ENCODE measurements at regions not wholly inside any gene's neighbourhood (a gene's known extent, or its start where the extent isn't known, plus 50 kb on each side); places are given as distances from the start of the nearest gene placed in this dataset.

DNA sequence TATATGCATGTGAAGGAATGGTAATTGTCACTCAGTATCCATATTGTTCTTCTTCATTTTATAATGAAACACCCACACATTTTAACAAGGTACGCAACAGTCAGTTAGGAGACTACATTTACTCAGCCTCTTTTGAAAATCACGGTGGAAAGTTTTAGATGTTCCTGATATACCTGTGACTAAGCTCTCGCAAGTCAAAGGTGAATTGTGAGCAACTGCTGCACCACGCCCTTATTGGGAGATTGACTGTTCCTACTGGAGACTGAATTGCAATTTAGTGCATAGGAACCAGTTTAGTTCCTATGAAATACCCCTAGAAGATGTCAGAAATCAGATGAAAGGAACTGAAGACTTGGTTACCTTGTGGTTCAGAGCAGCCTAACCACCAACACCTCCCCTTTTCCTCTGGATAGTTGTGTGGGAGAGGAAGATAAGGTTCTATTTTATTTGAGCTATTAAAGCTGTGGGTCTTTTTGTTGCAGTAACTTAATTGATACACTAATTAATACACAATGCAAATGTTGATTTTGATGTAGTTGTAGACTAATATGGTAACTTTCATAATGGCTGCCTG, 1280.5 kb upstream of the CDH2 start:
- Histone ChIP-seq H3K9ac (ENCODE audit: low read depth in 1 of 2, low read length in 2 of 2) (no peak overlapping the region), H3K27me3 (ENCODE audit: control insufficient read depth in 2 of 2, insufficient read depth in 2 of 2, low read length in 2 of 2) (no peaks in the 10 kb centered on the region), H3K27ac (ENCODE audit: low read depth in 2 of 2, low read length in 2 of 2) (no peak overlapping the region), H3K36me3 (ENCODE audit: control insufficient read depth in 2 of 2, insufficient read depth in 2 of 2, low read length in 2 of 2) (no peaks in the 10 kb centered on the region), H3K9me3 (ENCODE audit: control insufficient read depth in 2 of 2, low read length in 2 of 2) (peaks cover 0 to 2% of the 10 kb centered on the region in 2 donors), H3K4me1 (ENCODE audit: control insufficient read depth in 2 of 2, insufficient read depth in 2 of 2, low read length in 2 of 2) (no peaks in the 10 kb centered on the region), H3K4me3 (ENCODE audit: low read length in 2 of 2) (no peak overlapping the region)

DNA sequence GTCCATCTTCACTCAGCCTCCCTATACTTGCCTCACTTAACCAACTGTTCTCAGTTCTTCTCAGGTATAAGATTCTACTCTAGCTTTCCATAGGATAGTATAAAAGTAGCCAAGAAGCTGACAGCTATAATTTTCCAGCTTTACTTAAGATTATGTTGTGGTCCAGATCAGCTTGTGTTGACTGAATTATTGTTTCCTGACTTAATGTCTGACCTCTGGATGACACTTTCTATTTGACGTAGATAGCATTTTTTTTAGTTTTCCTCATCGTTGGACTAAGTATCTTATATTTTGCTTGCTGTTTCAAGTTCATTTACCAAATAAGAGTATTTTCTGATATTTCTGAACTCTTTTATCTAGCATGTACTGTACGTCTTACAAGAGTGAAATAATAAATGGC, 1272.5 kb upstream of the CDH2 start:
- Histone ChIP-seq H3K9ac (ENCODE audit: low read depth in 1 of 2, low read length in 2 of 2) (no peak overlapping the region), H3K9me3 (ENCODE audit: control insufficient read depth in 2 of 2, low read length in 2 of 2) (no peaks in the 10 kb centered on the region), H3K4me1 (ENCODE audit: control insufficient read depth in 2 of 2, insufficient read depth in 2 of 2, low read length in 2 of 2) (no peaks in the 10 kb centered on the region), H3K27me3 (ENCODE audit: control insufficient read depth in 2 of 2, insufficient read depth in 2 of 2, low read length in 2 of 2) (no peaks in the 10 kb centered on the region), H3K27ac (ENCODE audit: low read depth in 2 of 2, low read length in 2 of 2) (no peak overlapping the region), H3K36me3 (ENCODE audit: control insufficient read depth in 2 of 2, insufficient read depth in 2 of 2, low read length in 2 of 2) (no peaks in the 10 kb centered on the region), H3K4me3 (ENCODE audit: low read length in 2 of 2) (no peak overlapping the region)

DNA sequence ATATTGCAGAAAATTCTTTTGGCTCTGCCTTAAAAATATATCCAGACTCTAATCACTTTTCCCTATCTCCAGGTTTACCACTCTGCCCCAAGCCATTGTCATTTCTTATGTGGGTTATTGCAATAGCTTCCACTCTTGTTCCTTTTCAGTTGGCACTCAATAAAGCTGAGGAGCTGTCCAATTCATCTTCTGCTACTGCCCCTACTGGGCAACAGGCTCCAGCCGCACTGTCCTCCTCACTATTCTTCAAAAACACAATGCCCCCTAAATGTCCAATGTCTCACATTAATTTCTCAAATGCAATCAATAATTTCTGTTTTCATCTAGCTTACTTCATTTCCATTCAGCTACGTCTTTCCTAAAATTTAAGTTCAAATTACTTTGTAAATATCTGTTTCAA, 1262.5 kb upstream of the CDH2 start:
- H3K27ac ChIP-seq (ENCODE audit: low read depth in 2 of 2, low read length in 2 of 2) = no peak overlapping the region
- H3K9ac ChIP-seq (ENCODE audit: low read depth in 1 of 2, low read length in 2 of 2) = no peak overlapping the region
- H3K27me3 ChIP-seq (ENCODE audit: control insufficient read depth in 2 of 2, insufficient read depth in 2 of 2, low read length in 2 of 2) = no peaks in the 10 kb centered on the region
- H3K4me1 ChIP-seq (ENCODE audit: control insufficient read depth in 2 of 2, insufficient read depth in 2 of 2, low read length in 2 of 2) = no peaks in the 10 kb centered on the region
- H3K4me3 ChIP-seq (ENCODE audit: low read length in 2 of 2) = no peak overlapping the region
- H3K36me3 ChIP-seq (ENCODE audit: control insufficient read depth in 2 of 2, insufficient read depth in 2 of 2, low read length in 2 of 2) = no peaks in the 10 kb centered on the region
- no peaks in the 10 kb centered on the region for H3K9me3 ChIP-seq (ENCODE audit: control insufficient read depth in 2 of 2, low read length in 2 of 2)

DNA sequence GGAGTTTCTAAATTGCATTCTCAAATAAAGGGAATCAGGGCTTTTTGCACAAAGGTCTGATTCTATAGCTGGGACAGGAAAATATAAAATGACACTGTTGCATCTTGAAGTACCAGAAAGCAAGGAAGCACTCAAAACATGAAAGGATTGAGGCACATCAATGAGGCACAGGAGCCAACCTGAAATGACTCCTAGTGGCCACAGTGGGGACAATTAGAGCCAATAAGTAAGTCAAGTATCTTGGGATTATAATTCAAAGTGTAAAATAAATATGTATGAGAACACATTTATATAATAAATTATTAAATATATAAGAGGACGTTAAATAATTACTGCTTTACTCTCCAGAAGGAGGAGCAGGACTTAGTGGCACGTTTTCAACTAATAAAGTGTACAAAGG, 1259.5 kb upstream of the CDH2 start:
- no peaks in the 10 kb centered on the region for H3K4me1 ChIP-seq (ENCODE audit: control insufficient read depth in 2 of 2, insufficient read depth in 2 of 2, low read length in 2 of 2)
- H3K4me3 ChIP-seq (ENCODE audit: low read length in 2 of 2) = no peak overlapping the region
- no peaks in the 10 kb centered on the region for H3K27me3 ChIP-seq (ENCODE audit: control insufficient read depth in 2 of 2, insufficient read depth in 2 of 2, low read length in 2 of 2)
- H3K9me3 ChIP-seq (ENCODE audit: control insufficient read depth in 2 of 2, low read length in 2 of 2) = no peaks in the 10 kb centered on the region
- no peak overlapping the region for H3K9ac ChIP-seq (ENCODE audit: low read depth in 1 of 2, low read length in 2 of 2)
- H3K36me3 ChIP-seq (ENCODE audit: control insufficient read depth in 2 of 2, insufficient read depth in 2 of 2, low read length in 2 of 2) = no peaks in the 10 kb centered on the region
- no peak overlapping the region for H3K27ac ChIP-seq (ENCODE audit: low read depth in 2 of 2, low read length in 2 of 2)

DNA sequence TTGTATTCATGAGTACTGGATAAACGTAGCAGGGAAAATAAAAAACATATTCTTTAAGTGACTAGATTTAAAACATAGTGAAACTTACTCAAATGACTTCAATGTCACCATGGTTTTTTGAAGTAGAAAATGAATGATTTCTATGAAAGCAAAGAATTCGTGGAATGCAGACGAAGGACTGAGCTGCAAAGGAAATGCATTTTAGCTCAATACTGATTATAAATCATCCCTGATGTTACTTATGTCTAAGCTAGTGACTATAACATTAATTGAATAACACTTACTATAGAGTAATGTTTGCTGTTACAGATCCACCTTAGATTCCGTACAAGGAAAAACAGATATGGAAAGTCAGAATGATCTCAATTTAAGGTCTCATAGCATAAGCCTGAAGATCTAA, 1257.7 kb upstream of the CDH2 start:
- Histone ChIP-seq H3K27me3 (ENCODE audit: control insufficient read depth in 2 of 2, insufficient read depth in 2 of 2, low read length in 2 of 2) (no peaks in the 10 kb centered on the region), H3K9me3 (ENCODE audit: control insufficient read depth in 2 of 2, low read length in 2 of 2) (no peaks in the 10 kb centered on the region), H3K4me1 (ENCODE audit: control insufficient read depth in 2 of 2, insufficient read depth in 2 of 2, low read length in 2 of 2) (no peaks in the 10 kb centered on the region), H3K27ac (ENCODE audit: low read depth in 2 of 2, low read length in 2 of 2) (no peak overlapping the region), H3K36me3 (ENCODE audit: control insufficient read depth in 2 of 2, insufficient read depth in 2 of 2, low read length in 2 of 2) (no peaks in the 10 kb centered on the region), H3K9ac (ENCODE audit: low read depth in 1 of 2, low read length in 2 of 2) (no peak overlapping the region), H3K4me3 (ENCODE audit: low read length in 2 of 2) (no peak overlapping the region)

DNA sequence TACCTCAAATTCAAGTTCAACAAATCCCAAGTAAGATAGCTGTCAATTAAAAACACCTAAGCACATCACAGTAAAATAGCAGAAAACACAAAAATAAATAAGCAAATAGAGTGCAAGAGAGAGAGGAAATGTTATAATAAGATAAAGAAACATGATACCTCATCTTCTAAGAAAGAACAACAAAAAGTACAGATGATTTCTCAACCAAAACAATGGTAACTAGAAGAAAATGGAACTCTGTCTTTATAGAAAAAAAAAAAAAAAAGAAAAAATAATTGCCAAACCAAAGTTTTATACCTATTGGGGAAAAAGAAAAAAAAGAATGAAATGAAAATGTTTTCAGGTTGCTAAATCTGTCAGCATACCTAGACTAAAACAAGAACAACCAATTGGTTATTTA, 1253.5 kb upstream of the CDH2 start:
- no peak overlapping the region for H3K27ac ChIP-seq (ENCODE audit: low read depth in 2 of 2, low read length in 2 of 2)
- H3K9ac ChIP-seq (ENCODE audit: low read depth in 1 of 2, low read length in 2 of 2) = no peak overlapping the region
- H3K27me3 ChIP-seq (ENCODE audit: control insufficient read depth in 2 of 2, insufficient read depth in 2 of 2, low read length in 2 of 2) = no peaks in the 10 kb centered on the region
- H3K4me3 ChIP-seq (ENCODE audit: low read length in 2 of 2) = no peak overlapping the region
- H3K4me1 ChIP-seq (ENCODE audit: control insufficient read depth in 2 of 2, insufficient read depth in 2 of 2, low read length in 2 of 2) = no peaks in the 10 kb centered on the region
- peaks cover 0 to 2% of the 10 kb centered on the region in 2 donors for H3K9me3 ChIP-seq (ENCODE audit: control insufficient read depth in 2 of 2, low read length in 2 of 2)
- H3K36me3 ChIP-seq (ENCODE audit: control insufficient read depth in 2 of 2, insufficient read depth in 2 of 2, low read length in 2 of 2) = no peaks in the 10 kb centered on the region

DNA sequence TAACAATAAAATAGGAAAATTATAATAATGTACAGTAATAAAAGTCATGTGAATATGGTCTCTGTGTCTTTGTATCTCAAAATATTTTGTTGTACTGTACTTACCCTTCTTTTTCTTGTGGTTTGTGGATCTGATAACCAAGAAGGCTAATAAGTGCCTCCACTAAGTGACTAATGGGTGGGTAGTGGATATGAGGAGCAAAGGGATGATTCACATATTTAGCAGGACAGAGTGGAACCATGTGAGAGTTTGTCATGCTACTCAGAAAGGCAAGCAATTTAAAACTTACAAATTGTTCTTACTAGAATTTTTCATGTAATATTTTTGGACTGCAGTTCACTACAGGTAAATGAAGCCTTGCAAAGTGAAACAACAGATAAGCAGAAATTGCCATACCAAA, 1241.2 kb upstream of the CDH2 start:
- peaks cover 2% of the 10 kb centered on the region in 2 donors for H3K9me3 ChIP-seq (ENCODE audit: control insufficient read depth in 2 of 2, low read length in 2 of 2)
- H3K36me3 ChIP-seq (ENCODE audit: control insufficient read depth in 2 of 2, insufficient read depth in 2 of 2, low read length in 2 of 2) = no peaks in the 10 kb centered on the region
- H3K27me3 ChIP-seq (ENCODE audit: control insufficient read depth in 2 of 2, insufficient read depth in 2 of 2, low read length in 2 of 2) = no peaks in the 10 kb centered on the region
- H3K9ac ChIP-seq (ENCODE audit: low read depth in 1 of 2, low read length in 2 of 2) = no peak overlapping the region
- H3K27ac ChIP-seq (ENCODE audit: low read depth in 2 of 2, low read length in 2 of 2) = no peak overlapping the region
- no peaks in the 10 kb centered on the region for H3K4me1 ChIP-seq (ENCODE audit: control insufficient read depth in 2 of 2, insufficient read depth in 2 of 2, low read length in 2 of 2)
- H3K4me3 ChIP-seq (ENCODE audit: low read length in 2 of 2) = no peak overlapping the region

DNA sequence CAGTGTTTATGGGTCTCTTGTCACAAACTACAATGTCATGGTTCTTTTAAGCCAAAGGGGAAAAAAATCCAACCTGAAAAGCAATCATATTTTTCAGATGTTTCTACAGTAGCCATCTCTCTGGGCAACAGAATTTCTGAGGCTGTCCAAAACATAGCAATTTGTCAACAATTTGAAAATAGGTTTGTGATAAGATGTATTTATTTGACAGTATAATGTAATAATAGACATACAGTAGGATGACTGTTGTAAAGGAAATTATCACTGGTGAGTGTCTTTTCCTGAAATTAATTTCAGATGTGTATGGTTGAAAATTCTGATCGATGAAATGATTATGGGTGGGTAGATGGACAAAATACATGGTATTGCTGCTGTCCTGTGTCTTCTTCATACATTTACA, 1230.1 kb upstream of the CDH2 start:
- Histone ChIP-seq H3K27me3 (ENCODE audit: control insufficient read depth in 2 of 2, insufficient read depth in 2 of 2, low read length in 2 of 2) (no peaks in the 10 kb centered on the region), H3K9me3 (ENCODE audit: control insufficient read depth in 2 of 2, low read length in 2 of 2) (peaks cover 2 to 4% of the 10 kb centered on the region in 2 donors), H3K4me1 (ENCODE audit: control insufficient read depth in 2 of 2, insufficient read depth in 2 of 2, low read length in 2 of 2) (no peaks in the 10 kb centered on the region), H3K9ac (ENCODE audit: low read depth in 1 of 2, low read length in 2 of 2) (no peak overlapping the region), H3K27ac (ENCODE audit: low read depth in 2 of 2, low read length in 2 of 2) (no peak overlapping the region), H3K4me3 (ENCODE audit: low read length in 2 of 2) (no peak overlapping the region), H3K36me3 (ENCODE audit: control insufficient read depth in 2 of 2, insufficient read depth in 2 of 2, low read length in 2 of 2) (no peaks in the 10 kb centered on the region)

DNA sequence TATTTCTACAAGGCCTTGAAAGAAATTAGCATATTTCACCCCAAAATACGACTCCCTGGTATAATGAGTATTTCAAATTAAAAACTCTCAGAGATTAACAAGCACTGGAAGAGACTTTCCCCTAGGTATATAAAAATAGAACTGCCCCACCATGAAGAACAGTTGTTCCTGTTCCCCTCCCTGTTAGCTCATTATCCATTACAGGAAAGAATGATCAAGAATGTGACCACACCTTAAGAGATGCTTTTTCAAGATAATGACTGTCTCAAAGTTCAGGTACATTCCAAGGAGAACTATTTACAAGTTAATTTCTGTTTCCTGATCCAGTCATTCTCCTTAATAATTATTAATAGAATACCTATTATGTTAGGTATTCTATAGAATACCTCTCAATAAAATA, 1220.6 kb upstream of the CDH2 start:
- Histone ChIP-seq H3K4me1 (ENCODE audit: control insufficient read depth in 2 of 2, insufficient read depth in 2 of 2, low read length in 2 of 2) (no peaks in the 10 kb centered on the region), H3K36me3 (ENCODE audit: control insufficient read depth in 2 of 2, insufficient read depth in 2 of 2, low read length in 2 of 2) (no peaks in the 10 kb centered on the region), H3K9ac (ENCODE audit: low read depth in 1 of 2, low read length in 2 of 2) (no peak overlapping the region), H3K27ac (ENCODE audit: low read depth in 2 of 2, low read length in 2 of 2) (no peak overlapping the region), H3K27me3 (ENCODE audit: control insufficient read depth in 2 of 2, insufficient read depth in 2 of 2, low read length in 2 of 2) (no peaks in the 10 kb centered on the region), H3K9me3 (ENCODE audit: control insufficient read depth in 2 of 2, low read length in 2 of 2) (no peaks in the 10 kb centered on the region), H3K4me3 (ENCODE audit: low read length in 2 of 2) (no peak overlapping the region)

DNA sequence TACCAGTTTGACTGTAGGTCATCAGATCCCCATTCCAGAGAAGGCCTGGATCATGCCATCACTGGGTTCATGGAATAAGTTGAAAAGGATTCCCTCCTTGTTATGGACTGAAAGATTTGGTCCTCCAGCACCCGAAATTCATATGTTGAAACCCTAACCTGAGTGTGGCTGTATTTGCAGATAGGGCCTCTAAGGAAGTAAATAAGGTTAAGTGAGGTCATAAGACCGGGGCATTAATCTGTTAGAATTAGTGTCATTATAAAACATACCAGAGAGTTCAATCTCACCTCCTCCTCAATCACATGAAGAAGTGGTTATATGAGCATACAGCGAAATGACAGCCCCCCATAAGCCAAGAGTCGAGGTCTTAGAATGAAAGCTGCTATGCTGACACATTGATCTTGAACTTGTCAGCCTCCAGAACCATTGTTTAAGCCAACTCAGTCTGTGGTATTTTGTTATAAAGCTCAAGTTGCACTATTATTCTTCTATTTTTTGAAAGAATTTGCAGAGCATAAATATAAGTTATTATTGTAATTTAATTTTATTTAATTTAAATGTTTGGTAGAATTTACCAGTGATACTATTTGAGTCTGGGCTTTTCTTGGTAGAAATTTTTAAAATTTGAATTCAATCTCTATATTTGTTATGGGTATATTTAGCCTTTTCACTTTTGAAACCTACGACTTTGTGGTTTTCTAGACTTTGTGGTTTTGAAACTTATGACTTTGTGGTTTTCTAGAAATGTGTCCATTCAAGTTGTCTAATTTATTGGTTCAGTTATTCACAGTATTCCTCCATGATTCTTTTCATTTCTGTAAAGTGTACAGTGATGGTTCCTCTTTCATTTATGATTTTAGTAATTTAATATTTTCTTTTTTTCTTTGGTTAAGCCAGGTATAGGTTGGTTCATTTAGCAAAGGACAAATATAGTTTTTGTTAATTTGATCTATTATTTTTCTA, 1206.7 kb upstream of the CDH2 start:
- Histone ChIP-seq H3K4me3 (ENCODE audit: low read length in 2 of 2) (no peak overlapping the region), H3K9me3 (ENCODE audit: control insufficient read depth in 2 of 2, low read length in 2 of 2) (peaks cover 0 to 2% of the 10 kb centered on the region in 2 donors), H3K27me3 (ENCODE audit: control insufficient read depth in 2 of 2, insufficient read depth in 2 of 2, low read length in 2 of 2) (no peaks in the 10 kb centered on the region), H3K27ac (ENCODE audit: low read depth in 2 of 2, low read length in 2 of 2) (no peak overlapping the region), H3K36me3 (ENCODE audit: control insufficient read depth in 2 of 2, insufficient read depth in 2 of 2, low read length in 2 of 2) (no peaks in the 10 kb centered on the region), H3K9ac (ENCODE audit: low read depth in 1 of 2, low read length in 2 of 2) (no peak overlapping the region), H3K4me1 (ENCODE audit: control insufficient read depth in 2 of 2, insufficient read depth in 2 of 2, low read length in 2 of 2) (no peaks in the 10 kb centered on the region)

Measured in mucosa of rectum (tissue), 2 donors.